ENCODE measurements at regions not wholly inside any gene's neighbourhood (a gene's known extent, or its start where the extent isn't known, plus 50 kb on each side); places are given as distances from the start of the nearest gene placed in this dataset.

DNA sequence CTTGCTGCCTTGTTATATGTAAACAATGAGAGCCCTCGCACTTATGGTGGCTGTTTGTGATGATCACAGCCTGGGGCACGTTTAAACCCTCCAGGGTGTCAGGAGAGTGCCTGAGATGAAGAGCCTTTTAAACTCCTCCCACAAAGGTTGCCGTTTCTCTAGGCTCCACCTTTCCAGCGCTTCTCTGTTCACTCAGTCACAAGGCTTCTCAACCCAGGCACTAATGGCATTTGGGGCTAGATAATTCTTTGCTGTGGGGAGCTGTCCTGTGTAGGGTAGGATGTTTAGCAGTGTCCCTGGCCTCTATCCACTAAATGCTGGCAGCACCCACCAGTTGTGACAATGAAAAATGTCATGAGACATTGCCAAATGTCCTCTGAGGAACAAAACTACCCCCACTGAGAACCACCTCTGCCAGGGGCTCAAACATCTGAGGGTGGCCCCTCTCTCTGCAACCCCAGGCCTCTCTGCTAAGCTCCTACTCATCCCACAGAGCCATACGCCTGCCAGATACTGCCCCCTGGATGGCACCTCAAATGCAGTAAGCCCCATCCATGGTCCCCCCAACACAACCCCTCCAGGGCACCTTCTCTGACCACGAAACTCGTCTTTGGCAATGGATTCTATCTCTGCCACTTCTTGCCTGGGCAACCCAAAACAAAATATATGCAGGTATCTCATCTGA is 144.3 kb upstream of the ZMIZ1 start:
- TF ChIP-seq, protein P1, sequence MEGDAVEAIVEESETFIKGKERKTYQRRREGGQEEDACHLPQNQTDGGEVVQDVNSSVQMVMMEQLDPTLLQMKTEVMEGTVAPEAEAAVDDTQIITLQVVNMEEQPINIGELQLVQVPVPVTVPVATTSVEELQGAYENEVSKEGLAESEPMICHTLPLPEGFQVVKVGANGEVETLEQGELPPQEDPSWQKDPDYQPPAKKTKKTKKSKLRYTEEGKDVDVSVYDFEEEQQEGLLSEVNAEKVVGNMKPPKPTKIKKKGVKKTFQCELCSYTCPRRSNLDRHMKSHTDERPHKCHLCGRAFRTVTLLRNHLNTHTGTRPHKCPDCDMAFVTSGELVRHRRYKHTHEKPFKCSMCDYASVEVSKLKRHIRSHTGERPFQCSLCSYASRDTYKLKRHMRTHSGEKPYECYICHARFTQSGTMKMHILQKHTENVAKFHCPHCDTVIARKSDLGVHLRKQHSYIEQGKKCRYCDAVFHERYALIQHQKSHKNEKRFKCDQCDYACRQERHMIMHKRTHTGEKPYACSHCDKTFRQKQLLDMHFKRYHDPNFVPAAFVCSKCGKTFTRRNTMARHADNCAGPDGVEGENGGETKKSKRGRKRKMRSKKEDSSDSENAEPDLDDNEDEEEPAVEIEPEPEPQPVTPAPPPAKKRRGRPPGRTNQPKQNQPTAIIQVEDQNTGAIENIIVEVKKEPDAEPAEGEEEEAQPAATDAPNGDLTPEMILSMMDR (IDR thresholded peaks at IDR 0.05; ENCODE audit: partially characterized antibody, unreplicated experiment) = no peak
- H3K27ac Mint-ChIP-seq (ENCODE audit: unreplicated experiment) = no peak overlapping the region
- DNase-seq = no peak

DNA sequence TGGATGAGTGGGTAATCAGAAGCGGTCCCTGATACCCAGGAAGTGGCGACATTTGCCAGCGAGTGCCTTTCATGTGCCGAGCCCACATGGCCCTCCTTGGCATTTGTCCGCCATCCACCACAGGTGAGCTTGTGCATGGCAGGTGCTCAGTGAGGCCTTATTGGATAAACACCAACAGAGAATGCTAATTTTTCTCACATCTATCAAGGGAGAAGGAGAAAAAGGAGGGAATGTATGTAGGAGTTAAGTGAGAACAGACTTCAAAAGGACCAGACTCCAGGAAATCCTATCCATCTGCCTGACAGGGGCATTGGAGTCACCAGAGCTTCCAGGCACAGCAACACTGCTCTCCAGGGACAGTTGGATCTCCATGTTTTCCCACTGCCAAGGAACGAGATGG is 143.5 kb upstream of the ZMIZ1 start:
- Mint-ChIP-seq H3K4me3 (ENCODE audit: unreplicated experiment) (peak overlapping the region; percentile 11), H3K4me1 (ENCODE audit: low read depth, unreplicated experiment) (peaks cover 25% of the 10 kb centered on the region), H3K27me3 (ENCODE audit: unreplicated experiment) (peaks cover 6% of the 10 kb centered on the region), H3K9me3 (ENCODE audit: unreplicated experiment) (peaks cover 1% of the 10 kb centered on the region), H3K27ac (ENCODE audit: unreplicated experiment) (no peak overlapping the region), H3K36me3 (ENCODE audit: unreplicated experiment) (peaks cover 1% of the 10 kb centered on the region)
- TF ChIP-seq, protein P1 (IDR thresholded peaks at IDR 0.05; ENCODE audit: partially characterized antibody, unreplicated experiment) = no peak
- no peak for DNase-seq

More for the DNA sequence above, 144.3 kb upstream of the ZMIZ1 start:
- no peak overlapping the region for H3K4me3 Mint-ChIP-seq (ENCODE audit: unreplicated experiment)
- peaks cover 25% of the 10 kb centered on the region for H3K4me1 Mint-ChIP-seq (ENCODE audit: low read depth, unreplicated experiment)
- peaks cover 5% of the 10 kb centered on the region for H3K9me3 Mint-ChIP-seq (ENCODE audit: unreplicated experiment)
- H3K36me3 Mint-ChIP-seq (ENCODE audit: unreplicated experiment) = no peaks in the 10 kb centered on the region
- peaks cover 10% of the 10 kb centered on the region for H3K27me3 Mint-ChIP-seq (ENCODE audit: unreplicated experiment)

DNA sequence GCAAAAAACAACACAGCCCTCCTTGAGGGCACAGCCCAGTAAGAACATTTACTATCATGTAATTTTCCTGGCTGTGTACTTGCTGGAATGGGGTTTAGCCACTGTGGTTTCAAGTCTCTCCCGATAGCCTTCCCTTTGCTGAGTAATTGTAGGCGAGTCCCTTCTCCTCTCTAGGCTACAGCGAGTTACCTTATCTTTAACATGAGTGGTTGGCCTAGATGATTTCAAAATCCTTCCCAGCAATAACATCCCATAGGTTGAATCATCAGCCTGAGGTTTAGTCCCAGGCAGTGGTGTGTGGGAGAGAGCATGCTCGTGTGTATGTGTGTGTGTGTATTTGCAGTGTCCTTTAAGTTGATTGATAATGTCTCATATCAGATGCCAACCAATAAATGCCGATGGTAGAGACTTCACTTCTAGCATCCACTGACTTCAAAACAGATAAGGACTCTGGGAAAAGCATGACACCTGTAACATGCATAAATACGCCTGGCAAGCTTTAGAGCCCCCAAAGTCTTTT is 142.9 kb upstream of the ZMIZ1 start:
- no peak for DNase-seq
- H3K4me1 Mint-ChIP-seq (ENCODE audit: low read depth, unreplicated experiment) = peaks cover 29% of the 10 kb centered on the region
- H3K27me3 Mint-ChIP-seq (ENCODE audit: unreplicated experiment) = peaks cover 10% of the 10 kb centered on the region
- no peak overlapping the region for H3K27ac Mint-ChIP-seq (ENCODE audit: unreplicated experiment)
- peaks cover 7% of the 10 kb centered on the region for H3K36me3 Mint-ChIP-seq (ENCODE audit: unreplicated experiment)
- H3K4me3 Mint-ChIP-seq (ENCODE audit: unreplicated experiment) = no peak overlapping the region
- peaks cover under 1% of the 10 kb centered on the region for H3K9me3 Mint-ChIP-seq (ENCODE audit: unreplicated experiment)
- TF ChIP-seq, protein P1 (IDR thresholded peaks at IDR 0.05; ENCODE audit: partially characterized antibody, unreplicated experiment) = no peak

DNA sequence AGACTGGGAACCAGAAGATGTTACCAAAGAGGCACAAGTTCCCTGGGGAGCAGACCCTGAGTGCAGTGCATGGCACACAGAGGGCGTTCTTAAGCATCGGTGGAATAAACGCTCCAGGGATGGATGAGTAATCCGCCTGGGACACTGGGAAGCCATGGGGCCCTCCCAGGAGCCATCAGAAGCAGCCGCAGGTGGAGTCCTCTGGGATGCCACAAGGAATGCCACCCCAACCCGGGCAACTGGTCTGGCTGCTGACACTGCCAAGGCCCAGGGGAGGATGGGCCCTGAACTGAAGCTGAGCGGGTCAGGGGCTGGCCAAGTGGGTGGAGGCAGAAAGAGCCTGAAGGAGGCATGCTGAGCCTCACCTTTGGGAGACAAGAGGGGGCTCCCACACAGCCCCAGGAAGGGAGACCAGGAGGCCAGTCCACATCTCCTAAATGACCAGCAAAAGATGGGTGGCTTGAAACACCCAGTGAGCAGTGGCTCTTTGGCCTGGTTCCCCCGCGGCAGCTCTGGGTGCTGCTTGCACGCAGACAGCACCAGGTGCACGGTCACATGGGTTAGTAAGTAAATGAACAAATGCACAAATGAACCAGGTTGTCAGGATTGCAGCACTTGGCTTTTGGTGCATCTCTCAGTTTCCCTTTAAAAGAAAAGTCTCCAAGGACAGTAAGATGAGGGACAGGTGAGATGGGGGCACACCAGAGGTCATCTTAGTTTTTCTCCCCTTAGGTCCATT is 141.3 kb upstream of the ZMIZ1 start:
- peaks cover 3% of the 10 kb centered on the region for H3K9me3 Mint-ChIP-seq (ENCODE audit: unreplicated experiment)

More for the DNA sequence above, 141.3 kb upstream of the ZMIZ1 start:
- Mint-ChIP-seq H3K4me3 (ENCODE audit: unreplicated experiment) (no peak overlapping the region), H3K27me3 (ENCODE audit: unreplicated experiment) (peaks cover 10% of the 10 kb centered on the region), H3K4me1 (ENCODE audit: low read depth, unreplicated experiment) (peaks cover 29% of the 10 kb centered on the region), H3K27ac (ENCODE audit: unreplicated experiment) (no peak overlapping the region), H3K36me3 (ENCODE audit: unreplicated experiment) (peaks cover 8% of the 10 kb centered on the region)
- DNase-seq = no peak
- TF ChIP-seq, protein P1 (IDR thresholded peaks at IDR 0.05; ENCODE audit: partially characterized antibody, unreplicated experiment) = no peak
